WTC11 (cell line): ENCODE measurements at regions not wholly inside any gene's neighbourhood (a gene's known extent, or its start where the extent isn't known, plus 50 kb on each side); places are given as distances from the start of the nearest gene placed in this dataset.

ENCODE experiments used
- ATAC-seq: fragments of 200-7000 bp; cut with Tn5 transposase; 2 replicates; pipeline ENCODE4 v1.10.0; 2021; ENCODE audit warnings: mild to moderate bottlenecking, moderate library complexity
- CTCF ChIA-PET: fragments of 300-600 bp; sonication (Branson Sonifier 250); formaldehyde crosslinking; loops from one replicate; lab custom pipeline; 2021; ENCODE audit warnings: antibody characterized with exemption; lab: Charles Lee
- POLR2A ChIA-PET: fragments of 350-600 bp; sonication (Branson Sonifier 250); formaldehyde crosslinking; loops from one replicate; lab custom pipeline; 2021; ENCODE audit warnings: antibody characterized with exemption; lab: Charles Lee
- DNase-seq: peaks from one replicate; pipeline ENCODE4 v3.0.0; 2021; ENCODE audit warnings: low spot score
- H3K27ac Mint-ChIP-seq: 2 replicates; pipeline ENCODE4 v1.8.0; 2021; ENCODE audit warnings: mixed read lengths
- H3K27me3 Mint-ChIP-seq: 2 replicates; pipeline ENCODE4 v1.8.0; 2021; ENCODE audit warnings: low read depth, mild to moderate bottlenecking, moderate library complexity, mixed read lengths
- H3K36me3 Mint-ChIP-seq: 2 replicates; pipeline ENCODE4 v1.8.0; 2021; ENCODE audit warnings: mixed read lengths
- H3K4me1 Mint-ChIP-seq: 2 replicates; pipeline ENCODE4 v1.8.0; 2022; ENCODE audit warnings: mixed read lengths
- H3K4me3 Mint-ChIP-seq: 2 replicates; pipeline ENCODE4 v1.8.0; 2021; ENCODE audit warnings: mild to moderate bottlenecking, moderate library complexity, mixed read lengths
- H3K9me3 Mint-ChIP-seq: 2 replicates; pipeline ENCODE4 v1.8.0; 2021; ENCODE audit warnings: mixed read lengths
- CREM ChIP-seq: sonication (generic); formaldehyde crosslinking; IDR thresholded peaks from 2 replicates; pipeline ENCODE4 v1.8.1; 2022; ENCODE audit warnings: mild to moderate bottlenecking, missing genetic modification reagents, moderate library complexity
- EMX1 ChIP-seq: fragments of 250-450 bp; sonication (Bioruptor Pico); IDR thresholded peaks from 2 replicates; pipeline ENCODE4 v1.8.0; 2021; ENCODE audit warnings: mild to moderate bottlenecking
- ESRRA ChIP-seq: sonication (generic); formaldehyde crosslinking; IDR thresholded peaks from 2 replicates; pipeline ENCODE4 v1.8.1; 2022; ENCODE audit warnings: mild to moderate bottlenecking, missing genetic modification reagents, borderline replicate concordance
- FOXP1 ChIP-seq: sonication (generic); formaldehyde crosslinking; IDR thresholded peaks from 2 replicates; pipeline ENCODE4 v1.8.0; 2022; ENCODE audit warnings: missing genetic modification reagents, mild to moderate bottlenecking, moderate library complexity, borderline replicate concordance
- GRHL2 ChIP-seq: fragments of 250-450 bp; sonication (Bioruptor Pico); IDR thresholded peaks from 2 replicates; pipeline ENCODE4 v1.8.0; 2022; ENCODE audit warnings: mild to moderate bottlenecking, moderate library complexity; ENCODE audit not compliant: insufficient replicate concordance, severe bottlenecking
- JUN ChIP-seq: sonication (generic); formaldehyde crosslinking; IDR thresholded peaks from 2 replicates; pipeline ENCODE4 v1.8.0; 2023; ENCODE audit warnings: mild to moderate bottlenecking, missing genetic modification reagents
- KAT7 ChIP-seq: sonication (generic); formaldehyde crosslinking; IDR thresholded peaks from 2 replicates; pipeline ENCODE4 v1.8.1; 2023; ENCODE audit warnings: missing genetic modification reagents, mild to moderate bottlenecking, borderline replicate concordance
- NFATC4 ChIP-seq: fragments of 250-450 bp; sonication (Bioruptor Pico); IDR thresholded peaks from 2 replicates; pipeline ENCODE4 v1.9.0; 2021; ENCODE audit warnings: mild to moderate bottlenecking
- OVOL2 ChIP-seq: fragments of 250-450 bp; sonication (Bioruptor Pico); IDR thresholded peaks from 2 replicates; pipeline ENCODE4 v1.9.0; 2021; ENCODE audit warnings: mild to moderate bottlenecking, borderline replicate concordance
- PRRX2 ChIP-seq: fragments of 250-450 bp; sonication (Bioruptor Pico); IDR thresholded peaks from 2 replicates; pipeline ENCODE4 v1.8.0; 2021; ENCODE audit warnings: mild to moderate bottlenecking
- SMAD3 ChIP-seq: sonication (generic); formaldehyde crosslinking; IDR thresholded peaks from 2 replicates; pipeline ENCODE4 v1.8.0; 2022; ENCODE audit warnings: missing genetic modification reagents, mild to moderate bottlenecking, borderline replicate concordance
- SMAD4 ChIP-seq: sonication (generic); formaldehyde crosslinking; IDR thresholded peaks from 2 replicates; pipeline ENCODE4 v1.8.0; 2022; ENCODE audit warnings: mild to moderate bottlenecking, missing genetic modification reagents
- TCF7 ChIP-seq: sonication (generic); formaldehyde crosslinking; IDR thresholded peaks from 2 replicates; pipeline ENCODE4 v1.8.0; 2022; ENCODE audit warnings: mild to moderate bottlenecking, low read depth, missing genetic modification reagents, moderate library complexity
- ZNF219 ChIP-seq: sonication (generic); formaldehyde crosslinking; IDR thresholded peaks from 2 replicates; pipeline ENCODE4 v1.8.0; 2023; ENCODE audit warnings: missing genetic modification reagents, mild to moderate bottlenecking, borderline replicate concordance
- ZNF317 ChIP-seq: sonication (generic); formaldehyde crosslinking; IDR thresholded peaks from 2 replicates; pipeline ENCODE4 v1.8.1; 2023; ENCODE audit warnings: low read depth, mild to moderate bottlenecking, moderate library complexity, missing genetic modification reagents, borderline replicate concordance
- ZNF396 ChIP-seq: fragments of 250-450 bp; sonication (Bioruptor Pico); IDR thresholded peaks from 2 replicates; pipeline ENCODE4 v1.8.0; 2021; ENCODE audit warnings: mild to moderate bottlenecking, moderate library complexity, borderline replicate concordance
- ZNF423 ChIP-seq: fragments of 250-450 bp; sonication (Bioruptor Pico); IDR thresholded peaks from 2 replicates; pipeline ENCODE4 v2.1.2; 2022; ENCODE audit warnings: mild to moderate bottlenecking, moderate library complexity
- TF ChIP-seq, protein P1 (sequence below): sonication (generic); formaldehyde crosslinking; IDR thresholded peaks from 2 replicates; pipeline ENCODE4 v1.8.1; 2022; ENCODE audit warnings: low read depth, mild to moderate bottlenecking, moderate library complexity, missing genetic modification reagents, borderline replicate concordance
- TF ChIP-seq, protein P2 (sequence below): sonication (generic); formaldehyde crosslinking; IDR thresholded peaks from 2 replicates; pipeline ENCODE4 v1.8.0; 2023; ENCODE audit warnings: missing genetic modification reagents
- TF ChIP-seq, protein P3 (sequence below): fragments of 250-450 bp; sonication (Bioruptor Pico); IDR thresholded peaks from 2 replicates; pipeline ENCODE4 v1.9.0; 2021; ENCODE audit warnings: mild to moderate bottlenecking, borderline replicate concordance
- TF ChIP-seq, protein P4 (sequence below): sonication (generic); formaldehyde crosslinking; conservative IDR thresholded peaks from 2 replicates; pipeline ENCODE4 v1.8.1; 2022; ENCODE audit warnings: mild to moderate bottlenecking, missing genetic modification reagents
- TF ChIP-seq, protein P5 (sequence below): sonication (generic); formaldehyde crosslinking; IDR thresholded peaks from 2 replicates; pipeline ENCODE4 v1.8.1; 2022; ENCODE audit warnings: mild to moderate bottlenecking, moderate library complexity, missing genetic modification reagents
- TF ChIP-seq, protein P6 (sequence below): sonication (generic); formaldehyde crosslinking; IDR thresholded peaks from 2 replicates; pipeline ENCODE4 v1.8.1; 2023; ENCODE audit warnings: mild to moderate bottlenecking, missing genetic modification reagents, moderate library complexity
- TF ChIP-seq, protein P7 (sequence below): fragments of 200-600 bp; IDR thresholded peaks from 2 replicates; pipeline ENCODE4 v1.8.0; 2022; ENCODE audit warnings: antibody characterized with exemption

DNA sequence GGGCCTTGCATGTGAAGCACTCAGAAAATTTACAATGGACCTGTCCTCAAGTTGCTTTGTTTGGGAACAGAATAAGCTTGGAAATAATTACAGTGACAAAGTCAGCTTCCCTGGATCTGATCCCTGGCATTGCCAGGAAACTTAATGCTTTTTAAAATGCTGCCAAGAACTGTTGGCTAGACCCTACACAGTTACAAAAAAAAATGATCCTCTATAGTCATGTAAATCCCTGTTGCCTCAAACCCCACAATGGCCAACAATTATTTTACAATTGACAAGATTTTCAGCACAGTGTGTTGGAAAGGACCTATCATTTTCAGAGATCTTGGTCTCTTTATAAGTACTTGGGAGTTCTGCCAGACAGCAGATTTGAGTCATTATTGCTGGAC lies 470.4 kb upstream of the ACVR2A start (continued):
- no peak for TF ChIP-seq EMX1 (CRISPR knock-in tag)

DNA sequence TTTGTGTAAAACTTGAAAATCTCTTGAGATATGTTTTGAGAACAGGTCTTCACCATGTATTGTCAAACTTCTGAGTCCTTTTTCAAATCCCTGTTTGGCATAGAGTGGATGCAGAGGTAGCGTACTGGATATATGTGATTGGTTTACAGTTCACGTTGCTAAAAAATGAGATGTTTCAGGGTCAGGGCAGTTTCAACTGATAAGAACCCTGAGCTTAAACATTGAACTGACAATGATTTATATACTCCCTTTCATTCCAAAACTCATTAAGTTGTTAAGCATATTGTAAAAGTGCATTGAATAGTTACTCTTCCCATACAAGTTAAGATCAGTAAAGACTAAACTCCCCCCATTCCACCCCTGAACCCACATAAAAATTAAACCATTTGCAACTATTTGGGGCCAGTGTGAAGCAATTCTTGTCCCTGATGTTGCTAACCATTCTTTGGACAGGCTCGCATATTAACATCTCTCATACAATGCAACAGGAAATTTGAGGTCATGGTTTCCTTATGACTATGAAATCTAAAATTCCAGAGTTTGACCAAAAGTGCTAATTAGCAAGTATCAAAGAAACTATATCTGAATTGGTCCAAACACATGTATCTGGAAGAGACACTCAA lies 470.9 kb upstream of the ACVR2A start:
- no peak overlapping the region for H3K4me3 Mint-ChIP-seq
- H3K9me3 Mint-ChIP-seq = peaks cover 9% of the 10 kb centered on the region
- DNase-seq = no peak
- no peak for TF ChIP-seq ZNF423 (CRISPR knock-in tag)
- no peak for TF ChIP-seq JUN
- TF ChIP-seq EMX1 (CRISPR knock-in tag) = no peak
- TF ChIP-seq, protein P1, sequence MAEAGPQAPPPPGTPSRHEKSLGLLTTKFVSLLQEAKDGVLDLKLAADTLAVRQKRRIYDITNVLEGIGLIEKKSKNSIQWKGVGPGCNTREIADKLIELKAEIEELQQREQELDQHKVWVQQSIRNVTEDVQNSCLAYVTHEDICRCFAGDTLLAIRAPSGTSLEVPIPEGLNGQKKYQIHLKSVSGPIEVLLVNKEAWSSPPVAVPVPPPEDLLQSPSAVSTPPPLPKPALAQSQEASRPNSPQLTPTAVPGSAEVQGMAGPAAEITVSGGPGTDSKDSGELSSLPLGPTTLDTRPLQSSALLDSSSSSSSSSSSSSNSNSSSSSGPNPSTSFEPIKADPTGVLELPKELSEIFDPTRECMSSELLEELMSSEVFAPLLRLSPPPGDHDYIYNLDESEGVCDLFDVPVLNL (CRISPR knock-in tag) = no peak
- TF ChIP-seq ESRRA = no peak
- TF ChIP-seq, protein P2, sequence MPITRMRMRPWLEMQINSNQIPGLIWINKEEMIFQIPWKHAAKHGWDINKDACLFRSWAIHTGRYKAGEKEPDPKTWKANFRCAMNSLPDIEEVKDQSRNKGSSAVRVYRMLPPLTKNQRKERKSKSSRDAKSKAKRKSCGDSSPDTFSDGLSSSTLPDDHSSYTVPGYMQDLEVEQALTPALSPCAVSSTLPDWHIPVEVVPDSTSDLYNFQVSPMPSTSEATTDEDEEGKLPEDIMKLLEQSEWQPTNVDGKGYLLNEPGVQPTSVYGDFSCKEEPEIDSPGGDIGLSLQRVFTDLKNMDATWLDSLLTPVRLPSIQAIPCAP (CRISPR knock-in tag) = no peak
- TF ChIP-seq, protein P3, sequence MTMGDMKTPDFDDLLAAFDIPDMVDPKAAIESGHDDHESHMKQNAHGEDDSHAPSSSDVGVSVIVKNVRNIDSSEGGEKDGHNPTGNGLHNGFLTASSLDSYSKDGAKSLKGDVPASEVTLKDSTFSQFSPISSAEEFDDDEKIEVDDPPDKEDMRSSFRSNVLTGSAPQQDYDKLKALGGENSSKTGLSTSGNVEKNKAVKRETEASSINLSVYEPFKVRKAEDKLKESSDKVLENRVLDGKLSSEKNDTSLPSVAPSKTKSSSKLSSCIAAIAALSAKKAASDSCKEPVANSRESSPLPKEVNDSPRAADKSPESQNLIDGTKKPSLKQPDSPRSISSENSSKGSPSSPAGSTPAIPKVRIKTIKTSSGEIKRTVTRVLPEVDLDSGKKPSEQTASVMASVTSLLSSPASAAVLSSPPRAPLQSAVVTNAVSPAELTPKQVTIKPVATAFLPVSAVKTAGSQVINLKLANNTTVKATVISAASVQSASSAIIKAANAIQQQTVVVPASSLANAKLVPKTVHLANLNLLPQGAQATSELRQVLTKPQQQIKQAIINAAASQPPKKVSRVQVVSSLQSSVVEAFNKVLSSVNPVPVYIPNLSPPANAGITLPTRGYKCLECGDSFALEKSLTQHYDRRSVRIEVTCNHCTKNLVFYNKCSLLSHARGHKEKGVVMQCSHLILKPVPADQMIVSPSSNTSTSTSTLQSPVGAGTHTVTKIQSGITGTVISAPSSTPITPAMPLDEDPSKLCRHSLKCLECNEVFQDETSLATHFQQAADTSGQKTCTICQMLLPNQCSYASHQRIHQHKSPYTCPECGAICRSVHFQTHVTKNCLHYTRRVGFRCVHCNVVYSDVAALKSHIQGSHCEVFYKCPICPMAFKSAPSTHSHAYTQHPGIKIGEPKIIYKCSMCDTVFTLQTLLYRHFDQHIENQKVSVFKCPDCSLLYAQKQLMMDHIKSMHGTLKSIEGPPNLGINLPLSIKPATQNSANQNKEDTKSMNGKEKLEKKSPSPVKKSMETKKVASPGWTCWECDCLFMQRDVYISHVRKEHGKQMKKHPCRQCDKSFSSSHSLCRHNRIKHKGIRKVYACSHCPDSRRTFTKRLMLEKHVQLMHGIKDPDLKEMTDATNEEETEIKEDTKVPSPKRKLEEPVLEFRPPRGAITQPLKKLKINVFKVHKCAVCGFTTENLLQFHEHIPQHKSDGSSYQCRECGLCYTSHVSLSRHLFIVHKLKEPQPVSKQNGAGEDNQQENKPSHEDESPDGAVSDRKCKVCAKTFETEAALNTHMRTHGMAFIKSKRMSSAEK = no peak
- no peak for TF ChIP-seq GRHL2 (CRISPR knock-in tag)
- no peak for TF ChIP-seq ZNF396
- TF ChIP-seq KAT7 (CRISPR knock-in tag) = no peak
- TF ChIP-seq, protein P4, sequence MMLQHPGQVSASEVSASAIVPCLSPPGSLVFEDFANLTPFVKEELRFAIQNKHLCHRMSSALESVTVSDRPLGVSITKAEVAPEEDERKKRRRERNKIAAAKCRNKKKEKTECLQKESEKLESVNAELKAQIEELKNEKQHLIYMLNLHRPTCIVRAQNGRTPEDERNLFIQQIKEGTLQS (CRISPR knock-in tag) = no peak
- TF ChIP-seq PRRX2 = no peak
- no peak for TF ChIP-seq OVOL2
- no peak for TF ChIP-seq ZNF317
- peaks cover 9% of the 10 kb centered on the region for H3K4me1 Mint-ChIP-seq
- CTCF ChIA-PET = interaction anchor here (0.7 kb wide), 1 partner anchor 42 kb away, joined by 3 read pairs; no protein-coding TSS in a partner anchor
- POLR2A ChIA-PET = no interaction called here
- no peak for ATAC-seq
- H3K27me3 Mint-ChIP-seq = no peaks in the 10 kb centered on the region
- no peaks in the 10 kb centered on the region for H3K36me3 Mint-ChIP-seq
- no peak overlapping the region for H3K27ac Mint-ChIP-seq

DNA sequence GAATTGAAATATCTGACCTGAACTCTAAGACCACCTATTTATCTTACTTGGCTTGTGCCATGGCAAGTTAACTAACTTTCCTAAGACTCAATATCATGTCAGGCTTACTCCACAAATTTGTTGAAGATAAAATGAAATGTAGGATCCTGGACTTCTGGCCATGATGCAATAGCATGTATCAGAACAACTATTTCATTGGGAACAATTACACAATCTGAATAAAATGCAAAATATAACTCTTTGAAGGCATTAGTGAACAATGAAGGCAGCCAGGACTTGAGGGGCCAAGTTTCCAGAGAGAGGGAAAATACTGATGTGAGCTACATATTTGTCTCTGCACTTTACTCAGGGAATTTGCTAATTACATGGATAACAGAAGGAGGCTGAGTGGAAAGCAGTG lies 476.5 kb upstream of the ACVR2A start:
- ChIA-PET POLR2A (no interaction called here), CTCF (no interaction called here)
- H3K27me3 Mint-ChIP-seq = no peaks in the 10 kb centered on the region
- H3K9me3 Mint-ChIP-seq = peaks cover 20% of the 10 kb centered on the region
- H3K27ac Mint-ChIP-seq = no peak overlapping the region
- no peak overlapping the region for H3K4me3 Mint-ChIP-seq
- H3K4me1 Mint-ChIP-seq = peaks cover 21% of the 10 kb centered on the region
- TF ChIP-seq, protein P5, sequence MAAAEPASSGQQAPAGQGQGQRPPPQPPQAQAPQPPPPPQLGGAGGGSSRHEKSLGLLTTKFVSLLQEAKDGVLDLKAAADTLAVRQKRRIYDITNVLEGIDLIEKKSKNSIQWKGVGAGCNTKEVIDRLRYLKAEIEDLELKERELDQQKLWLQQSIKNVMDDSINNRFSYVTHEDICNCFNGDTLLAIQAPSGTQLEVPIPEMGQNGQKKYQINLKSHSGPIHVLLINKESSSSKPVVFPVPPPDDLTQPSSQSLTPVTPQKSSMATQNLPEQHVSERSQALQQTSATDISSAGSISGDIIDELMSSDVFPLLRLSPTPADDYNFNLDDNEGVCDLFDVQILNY (CRISPR knock-in tag) = no peak
- TF ChIP-seq SMAD4 (no peak), CREM (no peak), KAT7 (CRISPR knock-in tag) (no peak), ZNF219 (CRISPR knock-in tag) (no peak), SMAD3 (CRISPR knock-in tag) (no peak), TCF7 (CRISPR knock-in tag) (no peak), NFATC4 (CRISPR knock-in tag) (no peak), FOXP1 (CRISPR knock-in tag) (no peak), GRHL2 (CRISPR knock-in tag) (no peak)
- TF ChIP-seq, protein P6, sequence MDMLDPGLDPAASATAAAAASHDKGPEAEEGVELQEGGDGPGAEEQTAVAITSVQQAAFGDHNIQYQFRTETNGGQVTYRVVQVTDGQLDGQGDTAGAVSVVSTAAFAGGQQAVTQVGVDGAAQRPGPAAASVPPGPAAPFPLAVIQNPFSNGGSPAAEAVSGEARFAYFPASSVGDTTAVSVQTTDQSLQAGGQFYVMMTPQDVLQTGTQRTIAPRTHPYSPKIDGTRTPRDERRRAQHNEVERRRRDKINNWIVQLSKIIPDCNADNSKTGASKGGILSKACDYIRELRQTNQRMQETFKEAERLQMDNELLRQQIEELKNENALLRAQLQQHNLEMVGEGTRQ (CRISPR knock-in tag) = no peak
- TF ChIP-seq, protein P7, sequence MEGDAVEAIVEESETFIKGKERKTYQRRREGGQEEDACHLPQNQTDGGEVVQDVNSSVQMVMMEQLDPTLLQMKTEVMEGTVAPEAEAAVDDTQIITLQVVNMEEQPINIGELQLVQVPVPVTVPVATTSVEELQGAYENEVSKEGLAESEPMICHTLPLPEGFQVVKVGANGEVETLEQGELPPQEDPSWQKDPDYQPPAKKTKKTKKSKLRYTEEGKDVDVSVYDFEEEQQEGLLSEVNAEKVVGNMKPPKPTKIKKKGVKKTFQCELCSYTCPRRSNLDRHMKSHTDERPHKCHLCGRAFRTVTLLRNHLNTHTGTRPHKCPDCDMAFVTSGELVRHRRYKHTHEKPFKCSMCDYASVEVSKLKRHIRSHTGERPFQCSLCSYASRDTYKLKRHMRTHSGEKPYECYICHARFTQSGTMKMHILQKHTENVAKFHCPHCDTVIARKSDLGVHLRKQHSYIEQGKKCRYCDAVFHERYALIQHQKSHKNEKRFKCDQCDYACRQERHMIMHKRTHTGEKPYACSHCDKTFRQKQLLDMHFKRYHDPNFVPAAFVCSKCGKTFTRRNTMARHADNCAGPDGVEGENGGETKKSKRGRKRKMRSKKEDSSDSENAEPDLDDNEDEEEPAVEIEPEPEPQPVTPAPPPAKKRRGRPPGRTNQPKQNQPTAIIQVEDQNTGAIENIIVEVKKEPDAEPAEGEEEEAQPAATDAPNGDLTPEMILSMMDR = no peak
- TF ChIP-seq, protein P4 (CRISPR knock-in tag) = no peak
- ATAC-seq = no peak
- H3K36me3 Mint-ChIP-seq = no peaks in the 10 kb centered on the region
- no peak for DNase-seq
